ENCODE measurements at regions not wholly inside any gene's neighbourhood (a gene's known extent, or its start where the extent isn't known, plus 50 kb on each side); places are given as distances from the start of the nearest gene placed in this dataset.

DNA sequence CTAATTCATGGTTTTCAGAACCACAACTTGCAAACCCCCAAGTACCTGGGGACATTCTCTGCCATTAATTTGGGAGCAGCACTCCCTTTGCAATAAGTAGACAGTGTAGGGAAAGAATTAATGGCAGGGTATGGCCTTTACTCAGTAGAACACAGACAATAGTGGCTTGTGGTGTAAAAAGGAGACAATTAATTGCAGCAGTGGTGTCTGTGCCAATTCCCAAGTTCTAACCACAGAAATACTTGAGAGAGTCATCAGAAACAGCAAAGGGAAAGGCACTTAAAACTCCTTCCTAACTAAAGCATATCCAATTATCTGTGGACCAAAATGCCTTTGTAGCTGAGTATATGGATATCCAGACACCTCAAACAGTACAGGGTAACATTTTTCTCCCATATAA, 257.6 kb upstream of the POU3F2 start:
- no peak overlapping the region for H3K27ac ChIP-seq
- no peaks in the 10 kb centered on the region for H3K27me3 ChIP-seq (replicated peaks; ENCODE audit: insufficient read depth)
- H3K9me3 ChIP-seq: no peaks in the 10 kb centered on the region
- no peaks in the 10 kb centered on the region for H3K36me3 ChIP-seq
- TF ChIP-seq, protein P1, sequence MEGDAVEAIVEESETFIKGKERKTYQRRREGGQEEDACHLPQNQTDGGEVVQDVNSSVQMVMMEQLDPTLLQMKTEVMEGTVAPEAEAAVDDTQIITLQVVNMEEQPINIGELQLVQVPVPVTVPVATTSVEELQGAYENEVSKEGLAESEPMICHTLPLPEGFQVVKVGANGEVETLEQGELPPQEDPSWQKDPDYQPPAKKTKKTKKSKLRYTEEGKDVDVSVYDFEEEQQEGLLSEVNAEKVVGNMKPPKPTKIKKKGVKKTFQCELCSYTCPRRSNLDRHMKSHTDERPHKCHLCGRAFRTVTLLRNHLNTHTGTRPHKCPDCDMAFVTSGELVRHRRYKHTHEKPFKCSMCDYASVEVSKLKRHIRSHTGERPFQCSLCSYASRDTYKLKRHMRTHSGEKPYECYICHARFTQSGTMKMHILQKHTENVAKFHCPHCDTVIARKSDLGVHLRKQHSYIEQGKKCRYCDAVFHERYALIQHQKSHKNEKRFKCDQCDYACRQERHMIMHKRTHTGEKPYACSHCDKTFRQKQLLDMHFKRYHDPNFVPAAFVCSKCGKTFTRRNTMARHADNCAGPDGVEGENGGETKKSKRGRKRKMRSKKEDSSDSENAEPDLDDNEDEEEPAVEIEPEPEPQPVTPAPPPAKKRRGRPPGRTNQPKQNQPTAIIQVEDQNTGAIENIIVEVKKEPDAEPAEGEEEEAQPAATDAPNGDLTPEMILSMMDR (IDR thresholded peaks at IDR 0.05): no peak
- H3K4me1 ChIP-seq (ENCODE audit: control insufficient read depth in 1 of 2, low read depth in 2 of 2): no peaks in the 10 kb centered on the region
- H3K4me3 ChIP-seq: no peak overlapping the region
- DNase-seq (ENCODE audit: low spot score): no peak
- ATAC-seq (ENCODE audit: insufficient number of reproducible peaks, low FRiP score, low read depth): no peak

- Histone ChIP-seq H3K36me3 (no peaks in the 10 kb centered on the region), H3K27ac (no peak overlapping the region), H3K9me3 (no peaks in the 10 kb centered on the region), H3K4me1 (ENCODE audit: control insufficient read depth in 1 of 2, low read depth in 2 of 2) (no peaks in the 10 kb centered on the region), H3K27me3 (replicated peaks; ENCODE audit: insufficient read depth) (no peaks in the 10 kb centered on the region), H3K4me3 (no peak overlapping the region)
- DNase-seq (ENCODE audit: low spot score): no peak
- TF ChIP-seq, protein P1 (IDR thresholded peaks at IDR 0.05): no peak
- ATAC-seq (ENCODE audit: insufficient number of reproducible peaks, low FRiP score, low read depth): no peak
Measured at GRCh38 chr6:98578016-98578415, 256.4 kb upstream of the POU3F2 start.

DNA sequence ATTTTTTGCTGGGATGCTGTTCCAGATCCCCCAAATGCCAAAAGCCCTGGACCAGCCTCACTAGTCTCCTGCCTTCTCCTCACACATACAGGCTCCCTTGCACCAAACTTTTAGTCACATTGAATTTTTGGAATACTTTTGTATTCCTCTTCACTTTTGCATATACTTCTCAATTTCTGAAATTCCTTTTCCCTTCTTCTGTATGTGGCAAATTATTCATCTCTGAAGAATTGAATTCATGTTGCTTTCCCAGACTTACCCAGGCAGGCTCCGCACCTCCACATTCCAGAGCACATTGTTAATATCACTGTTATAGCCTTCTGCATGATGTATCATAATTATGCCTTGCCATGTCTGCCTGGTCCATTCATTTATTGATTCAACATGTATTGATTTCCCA, 255.3 kb upstream of the POU3F2 start:
- Histone ChIP-seq H3K4me3 (no peak overlapping the region), H3K4me1 (ENCODE audit: control insufficient read depth in 1 of 2, low read depth in 2 of 2) (no peaks in the 10 kb centered on the region), H3K27me3 (replicated peaks; ENCODE audit: insufficient read depth) (no peaks in the 10 kb centered on the region), H3K27ac (no peak overlapping the region), H3K36me3 (no peaks in the 10 kb centered on the region), H3K9me3 (no peaks in the 10 kb centered on the region)
- ATAC-seq (ENCODE audit: insufficient number of reproducible peaks, low FRiP score, low read depth): no peak
- TF ChIP-seq, protein P1 (IDR thresholded peaks at IDR 0.05): no peak
- no peak for DNase-seq (ENCODE audit: low spot score)

DNA sequence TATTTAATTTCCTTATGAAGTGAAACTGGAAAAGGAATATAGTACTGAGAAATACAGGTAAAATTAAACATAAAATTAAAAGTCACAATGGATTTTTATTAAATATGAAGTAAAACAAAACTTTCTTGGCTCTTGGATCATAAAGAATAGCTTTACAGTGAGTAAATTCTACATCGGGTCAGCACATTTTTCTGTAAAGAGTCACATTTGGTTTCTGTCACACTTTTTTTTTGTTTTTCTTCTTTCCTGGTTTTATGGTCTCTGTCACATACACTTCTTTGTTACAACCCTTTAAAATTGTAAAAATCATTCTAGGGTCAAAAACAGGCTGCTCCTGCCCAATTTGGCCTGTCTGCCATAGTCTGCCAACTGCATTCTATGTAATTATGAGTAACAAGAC, 254.4 kb upstream of the POU3F2 start:
- ATAC-seq (ENCODE audit: insufficient number of reproducible peaks, low FRiP score, low read depth): no peak
- H3K4me1 ChIP-seq (ENCODE audit: control insufficient read depth in 1 of 2, low read depth in 2 of 2): no peaks in the 10 kb centered on the region
- TF ChIP-seq, protein P1 (IDR thresholded peaks at IDR 0.05): no peak
- no peak for DNase-seq (ENCODE audit: low spot score)
- H3K9me3 ChIP-seq: no peaks in the 10 kb centered on the region
- no peak overlapping the region for H3K4me3 ChIP-seq
- no peak overlapping the region for H3K27ac ChIP-seq
- no peaks in the 10 kb centered on the region for H3K36me3 ChIP-seq
- no peaks in the 10 kb centered on the region for H3K27me3 ChIP-seq (replicated peaks; ENCODE audit: insufficient read depth)

DNA sequence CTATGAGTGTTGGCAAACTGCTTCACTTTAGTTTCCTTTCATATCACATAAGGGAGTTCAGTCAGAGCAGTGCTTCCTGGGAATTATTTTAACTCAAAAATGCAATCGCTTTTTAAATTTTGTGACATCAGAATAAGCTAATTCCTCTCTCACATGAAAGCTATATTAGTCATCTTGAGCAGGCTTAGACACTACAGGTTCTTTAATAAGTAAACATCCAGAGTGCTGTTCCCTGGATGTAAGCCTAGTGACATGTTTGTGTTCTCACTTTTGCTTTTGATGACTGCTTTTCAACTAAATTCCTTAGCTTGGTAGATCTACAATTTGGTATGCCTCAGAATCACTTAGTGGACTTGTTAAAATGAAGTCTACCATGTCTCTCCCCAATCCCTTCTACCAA, 252.7 kb upstream of the POU3F2 start:
- ATAC-seq (ENCODE audit: insufficient number of reproducible peaks, low FRiP score, low read depth): no peak
- Histone ChIP-seq H3K4me3 (no peak overlapping the region), H3K27me3 (replicated peaks; ENCODE audit: insufficient read depth) (no peaks in the 10 kb centered on the region), H3K9me3 (no peaks in the 10 kb centered on the region), H3K36me3 (no peaks in the 10 kb centered on the region), H3K27ac (no peak overlapping the region), H3K4me1 (ENCODE audit: control insufficient read depth in 1 of 2, low read depth in 2 of 2) (no peaks in the 10 kb centered on the region)
- TF ChIP-seq, protein P1 (IDR thresholded peaks at IDR 0.05): no peak
- no peak for DNase-seq (ENCODE audit: low spot score)
